OCI-LY7 (cell line): ENCODE measurements at regions not wholly inside any gene's neighbourhood (a gene's known extent, or its start where the extent isn't known, plus 50 kb on each side); places are given as distances from the start of the nearest gene placed in this dataset.

Source experiments
- CTCF ChIP-seq: fragments of 200-600 bp; sonication (generic); conservative IDR thresholded peaks from 2 replicates; pipeline ENCODE4 v1.5.1; 2014; ENCODE audit warnings: mild to moderate bottlenecking, antibody characterized with exemption, low read length, moderate library complexity, mixed read lengths
- EZH2phosphoT487 ChIP-seq: fragments of 200-600 bp; sonication (generic); IDR thresholded peaks from 2 replicates; pipeline ENCODE4 v1.6.1; 2018; ENCODE audit warnings: low read depth, borderline replicate concordance, mild to moderate bottlenecking, mixed run types, antibody characterized with exemption, low read length, moderate library complexity, mixed read lengths

GRCh38 chr6:95723638-95724037, 146.3 kb downstream of the MANEA start:
- TF ChIP-seq CTCF (no peak), EZH2phosphoT487 (no peak)
